ENCODE measurements at regions not wholly inside any gene's neighbourhood (a gene's known extent, or its start where the extent isn't known, plus 50 kb on each side); places are given as distances from the start of the nearest gene placed in this dataset.

DNA sequence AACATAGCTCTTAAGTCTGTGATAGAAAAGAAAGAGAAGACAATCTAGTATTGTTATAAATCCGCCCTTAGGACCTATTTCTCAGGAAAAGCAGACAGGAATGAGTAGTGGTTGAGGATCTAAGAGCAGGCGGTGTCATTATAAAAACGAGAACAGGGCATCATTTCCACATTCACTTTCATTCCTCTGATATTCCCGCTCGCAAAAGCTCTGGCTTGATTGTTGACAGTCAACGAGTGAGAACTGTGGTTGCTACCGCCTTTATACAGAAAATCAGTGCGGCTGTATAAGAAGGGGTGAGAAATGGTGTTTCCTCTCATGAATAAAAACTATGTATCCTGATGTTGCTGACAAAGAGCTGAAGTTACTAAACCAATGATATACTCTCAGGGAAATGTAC lies 1409.6 kb upstream of the WWC1 start:
- ChIA-PET POLR2A (no interaction called here), CTCF (interaction anchor here (0.6 kb wide), 1 partner anchor 374 kb away, joined by 3 read pairs; no protein-coding TSS in a partner anchor)
- Mint-ChIP-seq H3K36me3 (no peaks in the 10 kb centered on the region), H3K27me3 (no peaks in the 10 kb centered on the region), H3K4me3 (no peak overlapping the region), H3K4me1 (no peaks in the 10 kb centered on the region), H3K27ac (no peak overlapping the region), H3K9me3 (peaks cover 0 to 12% (median 0%) of the 10 kb centered on the region in 11 donors)
- DNase-seq = no peak
- Histone ChIP-seq H3K4me3 (ENCODE audit: low read length) (no peak overlapping the region), H3K36me3 (ENCODE audit: control insufficient read depth in 2 of 3, insufficient read depth in 3 of 3, low read length in 3 of 3) (no peaks in the 10 kb centered on the region), H3K27ac (ENCODE audit: low read depth, low read length) (no peak overlapping the region), H3K4me1 (ENCODE audit: control insufficient read depth in 2 of 2, insufficient read depth in 2 of 2, low read length in 2 of 2) (no peaks in the 10 kb centered on the region), H3K27me3 (ENCODE audit: control insufficient read depth in 2 of 2, insufficient read depth in 2 of 2, low read length in 2 of 2) (no peaks in the 10 kb centered on the region), H3K9me3 (ENCODE audit: control insufficient read depth in 2 of 3, low read length in 3 of 3) (no peaks in the 10 kb centered on the region)
- no peak for ATAC-seq
- intact Hi-C loops (cut with micrococcal nuclease) = no loop called here

GRCh38 chr5:166883016-166883415 lies 1408.4 kb upstream of the WWC1 start:
- ATAC-seq (no peak), DNase-seq (no peak)
- Histone ChIP-seq H3K9me3 (ENCODE audit: control insufficient read depth in 2 of 3, low read length in 3 of 3) (no peaks in the 10 kb centered on the region), H3K4me3 (ENCODE audit: low read length) (no peak overlapping the region), H3K27me3 (ENCODE audit: control insufficient read depth in 2 of 2, insufficient read depth in 2 of 2, low read length in 2 of 2) (no peaks in the 10 kb centered on the region), H3K36me3 (ENCODE audit: control insufficient read depth in 2 of 3, insufficient read depth in 3 of 3, low read length in 3 of 3) (no peaks in the 10 kb centered on the region), H3K4me1 (ENCODE audit: control insufficient read depth in 2 of 2, insufficient read depth in 2 of 2, low read length in 2 of 2) (no peaks in the 10 kb centered on the region), H3K27ac (ENCODE audit: low read depth, low read length) (no peak overlapping the region)
- Mint-ChIP-seq H3K9me3 (peaks cover 0 to 12% (median 0%) of the 10 kb centered on the region in 11 donors), H3K36me3 (no peaks in the 10 kb centered on the region), H3K27ac (no peak overlapping the region), H3K4me3 (no peak overlapping the region), H3K27me3 (no peaks in the 10 kb centered on the region), H3K4me1 (no peaks in the 10 kb centered on the region)
- intact Hi-C loops (cut with micrococcal nuclease) = no loop called here
- ChIA-PET CTCF (no interaction called here), POLR2A (no interaction called here)

DNA sequence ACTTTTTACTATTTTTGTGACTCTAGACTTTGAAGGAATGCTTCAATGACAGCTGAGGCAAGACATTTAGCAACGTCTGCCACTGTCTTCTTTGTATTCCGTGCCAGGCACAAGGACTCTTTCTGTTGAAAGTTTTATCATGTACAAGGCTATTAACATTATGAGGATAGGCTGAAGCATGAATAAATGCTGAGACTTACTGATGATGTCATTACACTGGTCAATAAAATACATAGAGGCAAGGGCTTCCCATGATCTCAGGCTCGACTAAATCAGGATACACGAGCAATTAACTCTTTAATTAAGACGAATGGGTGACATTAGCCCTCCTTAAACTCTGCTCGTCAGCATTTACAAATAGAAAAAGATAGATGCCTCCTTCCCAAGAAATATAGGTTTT lies 1393.3 kb upstream of the WWC1 start:
- Mint-ChIP-seq H3K4me1 (peaks cover 0 to 1% (median 0%) of the 10 kb centered on the region in 7 donors), H3K27ac (no peak overlapping the region), H3K36me3 (no peaks in the 10 kb centered on the region), H3K4me3 (no peak overlapping the region), H3K9me3 (peaks cover 0 to 17% (median 6%) of the 10 kb centered on the region in 11 donors), H3K27me3 (no peaks in the 10 kb centered on the region)
- H3K27ac ChIP-seq (ENCODE audit: low read depth, low read length) = no peak overlapping the region
- H3K4me3 ChIP-seq (ENCODE audit: low read length) = no peak overlapping the region
- ATAC-seq (no peak), DNase-seq (no peak)
- ChIA-PET POLR2A (no interaction called here), CTCF (no interaction called here)
- H3K4me1 ChIP-seq (ENCODE audit: control insufficient read depth in 2 of 2, insufficient read depth in 2 of 2, low read length in 2 of 2) = no peaks in the 10 kb centered on the region
- intact Hi-C loops (cut with micrococcal nuclease) = no loop called here
- no peaks in the 10 kb centered on the region for H3K36me3 ChIP-seq (ENCODE audit: control insufficient read depth in 2 of 3, insufficient read depth in 3 of 3, low read length in 3 of 3)
- H3K9me3 ChIP-seq (ENCODE audit: control insufficient read depth in 2 of 3, low read length in 3 of 3) = no peaks in the 10 kb centered on the region
- H3K27me3 ChIP-seq (ENCODE audit: control insufficient read depth in 2 of 2, insufficient read depth in 2 of 2, low read length in 2 of 2) = no peaks in the 10 kb centered on the region

GRCh38 chr5:166899343-166899742 lies 1392.1 kb upstream of the WWC1 start:
- no peak overlapping the region for H3K4me3 Mint-ChIP-seq
- ChIA-PET CTCF (no interaction called here), POLR2A (no interaction called here)
- H3K9me3 Mint-ChIP-seq = peaks cover 0 to 17% (median 4%) of the 10 kb centered on the region in 11 donors
- H3K27me3 ChIP-seq (ENCODE audit: control insufficient read depth in 2 of 2, insufficient read depth in 2 of 2, low read length in 2 of 2) = no peaks in the 10 kb centered on the region
- intact Hi-C loops (cut with micrococcal nuclease) = no loop called here
- ATAC-seq (no peak), DNase-seq (no peak)
- H3K9me3 ChIP-seq (ENCODE audit: control insufficient read depth in 2 of 3, low read length in 3 of 3) = no peaks in the 10 kb centered on the region
- H3K4me1 Mint-ChIP-seq = peaks cover 0 to 1% (median 0%) of the 10 kb centered on the region in 7 donors
- H3K36me3 Mint-ChIP-seq = no peaks in the 10 kb centered on the region
- no peaks in the 10 kb centered on the region for H3K27me3 Mint-ChIP-seq
- H3K36me3 ChIP-seq (ENCODE audit: control insufficient read depth in 2 of 3, insufficient read depth in 3 of 3, low read length in 3 of 3) = no peaks in the 10 kb centered on the region
- H3K4me3 ChIP-seq (ENCODE audit: low read length) = no peak overlapping the region
- no peak overlapping the region for H3K27ac Mint-ChIP-seq
- H3K27ac ChIP-seq (ENCODE audit: low read depth, low read length) = no peak overlapping the region
- no peaks in the 10 kb centered on the region for H3K4me1 ChIP-seq (ENCODE audit: control insufficient read depth in 2 of 2, insufficient read depth in 2 of 2, low read length in 2 of 2)

DNA sequence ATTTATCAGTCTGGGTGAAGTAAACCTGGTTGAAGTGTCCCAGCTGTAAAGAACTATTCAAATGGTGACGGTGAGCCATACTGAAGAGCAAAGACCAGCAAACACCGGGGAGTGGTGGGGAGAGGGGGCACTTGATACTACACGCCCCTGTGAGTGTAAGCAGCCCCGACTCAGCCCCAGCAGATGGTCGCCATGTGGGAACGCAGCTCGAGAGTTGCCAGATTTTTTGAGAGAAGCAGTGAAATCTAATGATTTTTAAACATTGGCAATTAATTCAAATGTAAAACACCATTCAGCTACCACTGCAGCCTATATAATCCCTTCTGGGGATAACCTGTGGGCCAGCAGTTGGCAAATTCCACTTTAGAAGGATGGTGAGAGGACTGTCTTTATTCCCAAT lies 1386.9 kb upstream of the WWC1 start:
- no peaks in the 10 kb centered on the region for H3K9me3 ChIP-seq (ENCODE audit: control insufficient read depth in 2 of 3, low read length in 3 of 3)
- POLR2A ChIA-PET = no interaction called here
- H3K27me3 ChIP-seq (ENCODE audit: control insufficient read depth in 2 of 2, insufficient read depth in 2 of 2, low read length in 2 of 2) = no peaks in the 10 kb centered on the region
- H3K36me3 ChIP-seq (ENCODE audit: control insufficient read depth in 2 of 3, insufficient read depth in 3 of 3, low read length in 3 of 3) = no peaks in the 10 kb centered on the region
- Mint-ChIP-seq H3K27ac (no peak overlapping the region), H3K36me3 (no peaks in the 10 kb centered on the region), H3K4me1 (peaks cover 0 to 1% (median 0%) of the 10 kb centered on the region in 7 donors), H3K4me3 (no peak overlapping the region), H3K9me3 (peaks cover 0 to 23% (median 3%) of the 10 kb centered on the region in 11 donors), H3K27me3 (no peaks in the 10 kb centered on the region)
- ATAC-seq = no peak
- no peak overlapping the region for H3K4me3 ChIP-seq (ENCODE audit: low read length)
- intact Hi-C loops (cut with micrococcal nuclease) = loop anchor here in 1 of 2 donors (10.0 kb wide), 1 partner anchor 890 kb away; no protein-coding TSS in a partner anchor
- DNase-seq = no peak
- H3K27ac ChIP-seq (ENCODE audit: low read depth, low read length) = no peak overlapping the region
- H3K4me1 ChIP-seq (ENCODE audit: control insufficient read depth in 2 of 2, insufficient read depth in 2 of 2, low read length in 2 of 2) = no peaks in the 10 kb centered on the region
- CTCF ChIA-PET = no interaction called here

- H3K9me3 Mint-ChIP-seq = peaks cover 0 to 19% (median 3%) of the 10 kb centered on the region in 11 donors
- intact Hi-C loops (cut with micrococcal nuclease) = loop anchor here in 1 of 2 donors (10.0 kb wide), 1 partner anchor 892 kb away; no protein-coding TSS in a partner anchor
- POLR2A ChIA-PET = no interaction called here
Observed at GRCh38 chr5:166906991-166907713, 1384.3 kb upstream of the WWC1 start.

GRCh38 chr5:166909040-166909439 lies 1382.4 kb upstream of the WWC1 start:
- Histone ChIP-seq H3K9me3 (ENCODE audit: control insufficient read depth in 2 of 3, low read length in 3 of 3) (no peaks in the 10 kb centered on the region), H3K27me3 (ENCODE audit: control insufficient read depth in 2 of 2, insufficient read depth in 2 of 2, low read length in 2 of 2) (no peaks in the 10 kb centered on the region), H3K36me3 (ENCODE audit: control insufficient read depth in 2 of 3, insufficient read depth in 3 of 3, low read length in 3 of 3) (no peaks in the 10 kb centered on the region), H3K27ac (ENCODE audit: low read depth, low read length) (no peak overlapping the region), H3K4me1 (ENCODE audit: control insufficient read depth in 2 of 2, insufficient read depth in 2 of 2, low read length in 2 of 2) (no peaks in the 10 kb centered on the region), H3K4me3 (ENCODE audit: low read length) (no peak overlapping the region)
- no peak for ATAC-seq
- DNase-seq = no peak
- POLR2A ChIA-PET = no interaction called here
- Mint-ChIP-seq H3K27ac (no peak overlapping the region), H3K27me3 (no peaks in the 10 kb centered on the region), H3K4me1 (no peaks in the 10 kb centered on the region), H3K36me3 (no peaks in the 10 kb centered on the region), H3K9me3 (peaks cover 0 to 16% (median 2%) of the 10 kb centered on the region in 11 donors), H3K4me3 (no peak overlapping the region)
- intact Hi-C loops (cut with micrococcal nuclease) = loop anchor here in 1 of 2 donors (10.0 kb wide), 1 partner anchor 894 kb away; no protein-coding TSS in a partner anchor
- CTCF ChIA-PET = no interaction called here

More at GRCh38 chr5:166906991-166907713, 1384.3 kb upstream of the WWC1 start:
- H3K27ac ChIP-seq (ENCODE audit: low read depth, low read length) = no peak overlapping the region
- no peak for ATAC-seq
- H3K27me3 ChIP-seq (ENCODE audit: control insufficient read depth in 2 of 2, insufficient read depth in 2 of 2, low read length in 2 of 2) = no peaks in the 10 kb centered on the region
- no peaks in the 10 kb centered on the region for H3K9me3 ChIP-seq (ENCODE audit: control insufficient read depth in 2 of 3, low read length in 3 of 3)
- no peaks in the 10 kb centered on the region for H3K36me3 ChIP-seq (ENCODE audit: control insufficient read depth in 2 of 3, insufficient read depth in 3 of 3, low read length in 3 of 3)
- DNase-seq = no peak
- Mint-ChIP-seq H3K36me3 (no peaks in the 10 kb centered on the region), H3K4me3 (no peak overlapping the region), H3K27me3 (no peaks in the 10 kb centered on the region), H3K27ac (no peak overlapping the region), H3K4me1 (peaks cover 0 to 1% (median 0%) of the 10 kb centered on the region in 7 donors)
- CTCF ChIA-PET = no interaction called here
- H3K4me1 ChIP-seq (ENCODE audit: control insufficient read depth in 2 of 2, insufficient read depth in 2 of 2, low read length in 2 of 2) = no peaks in the 10 kb centered on the region
- H3K4me3 ChIP-seq (ENCODE audit: low read length) = no peak overlapping the region

All from naive thymus-derived CD4-positive, alpha-beta T cell (primary cell).